ENCODE measurements at regions not wholly inside any gene's neighbourhood (a gene's known extent, or its start where the extent isn't known, plus 50 kb on each side); places are given as distances from the start of the nearest gene placed in this dataset.
"Not testable (repeated sequence)": the region's sequence is repeated elsewhere in the genome, so short reads cannot be mapped to it uniquely, and the experiment has no call there.

- no peak for DNase-seq
These were observed 603.8 kb downstream of the CDH8 start for GRCh38 chr16:61432421-61432820.

DNA sequence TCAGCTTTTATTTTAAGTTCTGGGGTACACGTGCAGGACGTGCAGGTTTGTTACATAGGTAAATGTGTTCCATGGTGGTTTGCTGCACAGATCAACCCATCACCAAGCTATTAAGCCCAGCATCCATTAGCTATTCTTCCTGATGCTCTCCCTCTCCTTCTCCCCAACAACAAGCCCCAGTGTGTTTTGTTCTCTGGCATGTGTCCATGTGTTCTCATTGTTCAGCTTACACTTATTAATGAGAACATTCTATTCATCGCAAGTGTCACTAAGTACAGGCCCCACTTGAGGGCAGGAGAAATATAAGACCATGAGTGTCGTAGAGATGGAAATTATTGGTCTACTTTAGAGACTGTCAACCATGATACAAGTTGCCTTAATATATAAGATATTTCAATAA lies 615.1 kb downstream of the CDH8 start:
- no peak for DNase-seq

- DNase-seq, result no peak
These were observed 616.4 kb downstream of the CDH8 start for GRCh38 chr16:61419791-61420190.

DNA sequence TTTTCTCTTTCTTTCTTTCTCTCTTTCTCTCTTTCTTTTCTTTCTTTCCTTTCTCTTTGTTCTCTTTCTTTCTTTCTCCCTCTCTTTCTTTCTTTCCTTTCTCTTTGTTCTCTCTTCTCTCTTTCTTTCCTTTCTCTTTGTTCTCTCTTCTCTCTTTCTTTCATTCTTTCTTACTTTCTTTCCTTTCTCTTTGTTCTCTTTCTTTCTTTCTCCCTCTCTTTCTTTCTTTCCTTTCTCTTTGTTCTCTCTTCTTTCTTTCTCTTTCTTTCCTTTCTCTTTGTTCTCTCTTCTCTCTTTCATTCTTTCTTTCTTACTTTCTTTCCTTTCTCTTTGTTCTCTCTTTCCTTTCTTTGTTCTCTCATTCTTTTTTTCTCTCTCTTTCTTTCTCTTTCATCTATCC lies 617.4 kb downstream of the CDH8 start:
- not testable (repeated sequence) for DNase-seq

GRCh38 chr16:61415126-61415525 lies 621.1 kb downstream of the CDH8 start:
- DNase-seq, result no peak

GRCh38 chr16:61413021-61413420 lies 623.2 kb downstream of the CDH8 start:
- DNase-seq, result no peak

- no peak for DNase-seq
These were observed 623.7 kb downstream of the CDH8 start for GRCh38 chr16:61412562-61412961.

- DNase-seq, result no peak
These were observed 626.6 kb downstream of the CDH8 start for GRCh38 chr16:61409604-61410003.

GRCh38 chr16:61403386-61403785 lies 632.9 kb downstream of the CDH8 start:
- DNase-seq, result no peak

GRCh38 chr16:61391896-61392295 lies 644.3 kb downstream of the CDH8 start:
- DNase-seq, result no peak

DNA sequence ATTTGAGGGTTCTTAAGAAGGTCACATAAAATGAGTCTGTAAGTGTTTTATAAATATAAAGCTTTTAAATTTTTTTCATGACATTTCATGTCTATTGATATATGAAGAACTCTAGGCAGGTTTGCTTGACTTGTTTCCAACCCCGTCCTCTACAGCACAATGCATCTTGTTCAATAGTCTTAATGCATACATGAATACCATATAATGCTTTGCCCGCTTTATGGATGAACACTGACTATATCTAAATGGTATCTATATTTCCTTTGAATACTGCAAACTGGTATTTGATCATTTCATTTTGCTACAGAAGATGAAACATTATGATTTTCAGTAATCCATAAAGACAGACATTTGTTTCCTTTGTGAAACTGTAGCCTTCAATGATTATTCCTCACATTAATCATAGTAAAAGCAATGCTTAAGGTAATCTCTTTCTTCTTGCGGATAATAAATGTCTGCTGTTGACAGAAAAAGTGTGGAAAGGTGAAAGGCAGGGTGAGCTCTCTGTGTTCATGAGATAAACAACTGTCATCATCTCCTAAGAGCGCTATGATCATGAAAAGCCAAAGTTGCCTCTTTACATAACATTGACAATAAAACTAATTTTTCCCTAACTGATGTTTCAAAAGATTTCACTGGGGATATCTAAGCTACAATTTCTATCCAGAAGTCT lies 645.1 kb downstream of the CDH8 start:
- DNase-seq, result no peak

- no peak for DNase-seq
These were observed 650.7 kb downstream of the CDH8 start for GRCh38 chr16:61385392-61386071.

DNA sequence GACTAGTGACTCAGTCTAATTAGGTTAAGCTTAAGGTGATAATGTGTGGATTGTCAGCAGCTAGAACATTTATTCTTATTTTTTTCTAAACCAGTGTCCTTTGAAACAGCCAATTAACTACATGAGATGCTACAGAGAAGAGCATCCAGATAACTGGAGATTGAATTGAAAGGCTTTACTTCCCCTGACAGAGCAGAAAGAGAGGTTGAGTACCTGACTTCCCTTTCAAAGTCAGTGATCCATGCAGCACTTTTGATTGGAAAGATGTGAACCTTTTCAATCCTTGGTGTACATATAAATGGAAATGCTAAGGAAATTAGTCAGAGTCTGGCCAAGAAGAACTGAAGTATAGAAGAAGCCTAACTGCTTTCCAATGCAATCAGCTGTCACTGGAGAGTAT lies 653.8 kb downstream of the CDH8 start:
- no peak for DNase-seq

- DNase-seq, result no peak
These were observed 656.9 kb downstream of the CDH8 start for GRCh38 chr16:61379311-61379710.

- DNase-seq, result no peak
These were observed 662.2 kb downstream of the CDH8 start for GRCh38 chr16:61374071-61374470.

- no peak for DNase-seq
These were observed 664.4 kb downstream of the CDH8 start for GRCh38 chr16:61371881-61372280.

- no peak for DNase-seq
These were observed 664.9 kb downstream of the CDH8 start for GRCh38 chr16:61371388-61371787.

GRCh38 chr16:61370564-61370963 lies 665.7 kb downstream of the CDH8 start:
- no peak for DNase-seq

- DNase-seq, result no peak
These were observed 670.2 kb downstream of the CDH8 start for GRCh38 chr16:61366006-61366405.

DNA sequence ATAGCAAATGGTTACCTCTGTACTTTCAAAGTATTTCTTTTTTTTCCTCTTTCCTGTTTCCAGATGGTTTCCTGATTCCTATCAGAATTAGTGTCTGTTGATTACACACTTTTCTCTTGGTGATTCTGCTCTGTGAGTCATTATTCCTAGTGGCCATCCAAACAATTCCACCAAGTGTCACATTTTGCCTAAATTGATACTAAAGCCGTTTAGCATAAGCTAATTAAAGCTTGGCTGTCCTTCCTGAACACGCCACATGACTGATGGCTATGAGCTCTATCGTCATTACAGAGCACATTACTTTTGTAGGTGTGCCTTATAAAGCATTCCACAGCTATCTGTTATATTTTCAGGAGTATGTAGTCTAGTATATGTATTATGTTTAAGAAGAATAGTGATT lies 671.2 kb downstream of the CDH8 start:
- DNase-seq, result no peak

DNA sequence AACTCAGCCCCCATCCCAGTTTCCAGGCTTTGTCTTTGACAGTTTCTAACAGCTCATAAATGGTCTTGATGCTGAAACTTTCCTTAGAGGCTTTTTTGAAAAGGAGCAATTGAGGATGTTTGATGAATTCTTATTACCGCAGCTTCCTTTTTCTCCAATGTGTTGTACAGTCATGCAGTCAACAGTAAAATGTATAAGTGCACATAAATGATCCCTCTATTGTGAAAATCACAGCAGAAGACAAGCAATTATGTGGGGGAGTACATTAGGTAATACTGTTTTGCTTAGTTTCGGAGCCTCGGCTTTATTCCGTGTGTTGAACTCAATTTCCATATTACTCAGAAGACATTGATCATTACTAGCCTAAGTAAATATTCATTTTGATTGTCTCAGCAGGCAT lies 673.7 kb downstream of the CDH8 start:
- DNase-seq, result no peak

DNA sequence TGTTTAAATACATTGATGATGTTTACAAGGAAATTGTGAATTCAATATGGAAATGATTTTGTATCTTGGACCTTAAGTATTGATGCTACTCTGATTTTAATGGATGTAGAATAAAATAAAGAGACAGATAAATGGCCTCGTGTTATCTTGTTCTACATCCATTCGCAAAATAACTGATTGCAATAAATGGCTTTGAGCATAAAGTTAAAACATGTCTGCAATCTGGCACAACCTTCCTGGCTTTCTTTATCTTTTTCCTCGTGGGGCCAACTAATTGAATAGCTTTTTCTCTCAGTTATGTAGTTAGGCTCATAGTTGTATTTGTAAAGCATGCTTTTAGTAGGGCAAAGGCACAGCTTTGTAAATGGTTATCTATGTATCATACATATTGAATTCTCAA lies 691.4 kb downstream of the CDH8 start:
- DNase-seq, result no peak

DNA sequence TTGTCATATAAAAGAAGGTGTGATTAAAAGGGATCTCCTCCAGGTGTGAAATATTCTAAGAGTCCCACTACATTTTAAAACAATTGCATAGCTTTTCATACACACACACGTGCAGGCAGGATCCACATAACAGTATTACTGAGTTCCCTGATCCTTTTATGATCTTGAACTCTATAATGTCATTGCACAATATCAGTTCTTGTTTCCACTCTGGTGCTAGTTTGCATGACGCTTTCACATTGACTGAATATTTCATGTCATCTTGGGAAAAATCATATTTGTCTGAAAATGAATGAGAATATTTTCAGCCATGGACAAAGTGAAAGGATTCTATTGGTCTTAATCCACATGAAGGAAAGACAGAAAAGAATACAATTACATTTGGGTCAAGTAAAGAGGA lies 703.8 kb downstream of the CDH8 start:
- DNase-seq, result no peak

GRCh38 chr16:61324044-61324443 lies 712.2 kb downstream of the CDH8 start:
- no peak for DNase-seq
